GM18499 (cell line): ENCODE measurements at regions not wholly inside any gene's neighbourhood (a gene's known extent, or its start where the extent isn't known, plus 50 kb on each side); places are given as distances from the start of the nearest gene placed in this dataset.
A peak's percentile ranks its signal among the peaks of the same experiment; 100 is the strongest.

Experiments
- ATAC-seq: cut with Tn5 transposase; IDR thresholded peaks from one replicate; pipeline ENCODE4 v1.9.1; 2021; ENCODE audit warnings: moderate number of reproducible peaks; ENCODE audit not compliant: insufficient read depth, unreplicated experiment

GRCh38 chr3:160128056-160128455, 97.2 kb upstream of the C3orf80 start:
- no peak for ATAC-seq

- ATAC-seq = peak; percentile 60
These were observed 95.7 kb upstream of the C3orf80 start for GRCh38 chr3:160129459-160130061.

GRCh38 chr3:160130071-160130470, 95.2 kb upstream of the C3orf80 start:
- ATAC-seq = no peak

- ATAC-seq = no peak
These were observed 94.3 kb upstream of the C3orf80 start for GRCh38 chr3:160130950-160131349.

- ATAC-seq = no peak
These were observed 93.0 kb upstream of the C3orf80 start for GRCh38 chr3:160132226-160132625.

- ATAC-seq = no peak
These were observed 91.5 kb upstream of the C3orf80 start for GRCh38 chr3:160133757-160134156.

- no peak for ATAC-seq
These were observed 90.8 kb upstream of the C3orf80 start for GRCh38 chr3:160134454-160134853.

GRCh38 chr3:160134964-160135363, 90.3 kb upstream of the C3orf80 start:
- no peak for ATAC-seq

- ATAC-seq = no peak
These were observed 89.4 kb upstream of the C3orf80 start for GRCh38 chr3:160135851-160136250.

- ATAC-seq = peak; percentile 53
These were observed 88.8 kb upstream of the C3orf80 start for GRCh38 chr3:160136421-160136820.

GRCh38 chr3:160139291-160139690, 85.9 kb upstream of the C3orf80 start:
- ATAC-seq = no peak

- ATAC-seq = no peak
These were observed 84.5 kb upstream of the C3orf80 start for GRCh38 chr3:160140756-160141155.

- no peak for ATAC-seq
These were observed 83.6 kb upstream of the C3orf80 start for GRCh38 chr3:160141485-160142185.

- ATAC-seq = no peak
These were observed 81.7 kb upstream of the C3orf80 start for GRCh38 chr3:160143482-160143881.

GRCh38 chr3:160150066-160150465, 75.2 kb upstream of the C3orf80 start:
- ATAC-seq = no peak

- no peak for ATAC-seq
These were observed 74.7 kb upstream of the C3orf80 start for GRCh38 chr3:160150525-160150924.

- ATAC-seq = no peak
These were observed 72.6 kb upstream of the C3orf80 start for GRCh38 chr3:160152638-160153037.

- ATAC-seq = no peak
These were observed 71.2 kb upstream of the C3orf80 start for GRCh38 chr3:160154033-160154432.

- no peak for ATAC-seq
These were observed 70.6 kb upstream of the C3orf80 start for GRCh38 chr3:160154596-160154995.

- no peak for ATAC-seq
These were observed 67.9 kb upstream of the C3orf80 start for GRCh38 chr3:160157321-160157720.

GRCh38 chr3:160159341-160159740, 65.9 kb upstream of the C3orf80 start:
- no peak for ATAC-seq

- no peak for ATAC-seq
These were observed 65.4 kb upstream of the C3orf80 start for GRCh38 chr3:160159806-160160205.
